ENCODE measurements at regions not wholly inside any gene's neighbourhood (a gene's known extent, or its start where the extent isn't known, plus 50 kb on each side); places are given as distances from the start of the nearest gene placed in this dataset.

DNA sequence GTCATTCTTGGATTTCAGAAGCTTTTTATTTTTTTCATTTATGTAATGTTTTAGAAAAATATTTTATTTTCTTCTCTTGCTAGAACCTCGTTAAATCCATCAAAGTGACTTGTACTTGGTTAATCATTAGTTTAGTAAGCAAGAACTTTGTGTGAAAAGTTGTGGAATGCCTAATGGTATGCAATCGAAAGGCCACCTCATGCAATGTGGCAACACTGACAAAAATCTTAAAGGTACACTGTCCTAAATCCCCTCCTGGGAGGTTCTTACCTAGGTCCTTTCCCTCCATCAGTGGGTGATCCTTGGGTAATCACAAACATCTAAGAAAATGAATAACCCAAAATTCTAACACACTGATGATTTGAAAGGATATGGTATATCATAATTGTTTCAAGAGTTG is 304.2 kb downstream of the DNAH5 start:
- Histone ChIP-seq H3K27me3 (no peaks in the 10 kb centered on the region), H3K4me3 (no peak overlapping the region), H3K36me3 (no peaks in the 10 kb centered on the region), H3K27ac (no peak overlapping the region), H3K9me3 (no peaks in the 10 kb centered on the region), H3K4me1 (no peaks in the 10 kb centered on the region)
- no peak for TF ChIP-seq POLR2A (IDR thresholded peaks at IDR 0.05)
- TF ChIP-seq, protein P1, sequence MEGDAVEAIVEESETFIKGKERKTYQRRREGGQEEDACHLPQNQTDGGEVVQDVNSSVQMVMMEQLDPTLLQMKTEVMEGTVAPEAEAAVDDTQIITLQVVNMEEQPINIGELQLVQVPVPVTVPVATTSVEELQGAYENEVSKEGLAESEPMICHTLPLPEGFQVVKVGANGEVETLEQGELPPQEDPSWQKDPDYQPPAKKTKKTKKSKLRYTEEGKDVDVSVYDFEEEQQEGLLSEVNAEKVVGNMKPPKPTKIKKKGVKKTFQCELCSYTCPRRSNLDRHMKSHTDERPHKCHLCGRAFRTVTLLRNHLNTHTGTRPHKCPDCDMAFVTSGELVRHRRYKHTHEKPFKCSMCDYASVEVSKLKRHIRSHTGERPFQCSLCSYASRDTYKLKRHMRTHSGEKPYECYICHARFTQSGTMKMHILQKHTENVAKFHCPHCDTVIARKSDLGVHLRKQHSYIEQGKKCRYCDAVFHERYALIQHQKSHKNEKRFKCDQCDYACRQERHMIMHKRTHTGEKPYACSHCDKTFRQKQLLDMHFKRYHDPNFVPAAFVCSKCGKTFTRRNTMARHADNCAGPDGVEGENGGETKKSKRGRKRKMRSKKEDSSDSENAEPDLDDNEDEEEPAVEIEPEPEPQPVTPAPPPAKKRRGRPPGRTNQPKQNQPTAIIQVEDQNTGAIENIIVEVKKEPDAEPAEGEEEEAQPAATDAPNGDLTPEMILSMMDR (IDR thresholded peaks at IDR 0.05): no peak
- no peak for TF ChIP-seq POLR2AphosphoS5 (IDR thresholded peaks at IDR 0.05)
- no peak for DNase-seq (ENCODE audit: low spot score in 2 of 2)
- intact Hi-C loops (cut with DNase I; ENCODE audit: low total_unique reads): no loop called here

GRCh38 chr5:13632676-13633075 is 311.8 kb downstream of the DNAH5 start:
- Histone ChIP-seq H3K9me3 (no peaks in the 10 kb centered on the region), H3K4me1 (no peaks in the 10 kb centered on the region), H3K27ac (no peak overlapping the region), H3K27me3 (no peaks in the 10 kb centered on the region), H3K36me3 (no peaks in the 10 kb centered on the region), H3K4me3 (no peak overlapping the region)
- TF ChIP-seq, protein P1 (IDR thresholded peaks at IDR 0.05): no peak
- TF ChIP-seq POLR2A (IDR thresholded peaks at IDR 0.05) (no peak), POLR2AphosphoS5 (IDR thresholded peaks at IDR 0.05) (no peak)
- intact Hi-C loops (cut with DNase I; ENCODE audit: low total_unique reads): no loop called here
- no peak for DNase-seq (ENCODE audit: low spot score in 2 of 2)

DNA sequence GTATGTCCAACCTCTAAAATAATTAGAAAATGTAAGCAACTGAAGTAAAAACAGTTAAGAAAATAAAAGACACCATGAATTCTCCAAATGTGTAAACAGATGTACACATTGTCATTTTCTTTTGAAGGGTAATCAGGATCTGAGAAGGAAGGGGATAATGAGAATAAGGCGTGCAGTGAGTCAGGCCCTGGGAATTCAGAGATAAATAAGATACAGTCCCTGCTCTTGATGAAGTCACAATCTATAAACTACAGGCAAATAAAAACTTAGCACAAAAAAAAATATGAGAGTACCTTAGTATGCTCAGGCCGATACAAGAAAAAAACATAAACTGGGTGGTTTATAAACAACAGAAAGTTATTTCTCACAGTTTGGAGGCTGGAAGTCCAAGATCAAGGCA is 315.3 kb downstream of the DNAH5 start:
- Histone ChIP-seq H3K27me3 (no peaks in the 10 kb centered on the region), H3K27ac (no peak overlapping the region), H3K4me3 (no peak overlapping the region), H3K4me1 (no peaks in the 10 kb centered on the region), H3K36me3 (no peaks in the 10 kb centered on the region), H3K9me3 (no peaks in the 10 kb centered on the region)
- DNase-seq (ENCODE audit: low spot score in 2 of 2): no peak
- intact Hi-C loops (cut with DNase I; ENCODE audit: low total_unique reads): no loop called here
- TF ChIP-seq, protein P1 (IDR thresholded peaks at IDR 0.05): no peak

- intact Hi-C loops (cut with DNase I; ENCODE audit: low total_unique reads): no loop called here
- no peak for DNase-seq (ENCODE audit: low spot score in 2 of 2)
- no peaks in the 10 kb centered on the region for H3K9me3 ChIP-seq
- no peak overlapping the region for H3K4me3 ChIP-seq
- H3K27me3 ChIP-seq: no peaks in the 10 kb centered on the region
- H3K4me1 ChIP-seq: no peaks in the 10 kb centered on the region
- no peaks in the 10 kb centered on the region for H3K36me3 ChIP-seq
- no peak overlapping the region for H3K27ac ChIP-seq
- no peak for TF ChIP-seq POLR2A (IDR thresholded peaks at IDR 0.05)
- TF ChIP-seq POLR2AphosphoS5 (IDR thresholded peaks at IDR 0.05): no peak
- TF ChIP-seq, protein P1 (IDR thresholded peaks at IDR 0.05): no peak
Measured at GRCh38 chr5:13627673-13628454, 316.6 kb downstream of the DNAH5 start.

DNA sequence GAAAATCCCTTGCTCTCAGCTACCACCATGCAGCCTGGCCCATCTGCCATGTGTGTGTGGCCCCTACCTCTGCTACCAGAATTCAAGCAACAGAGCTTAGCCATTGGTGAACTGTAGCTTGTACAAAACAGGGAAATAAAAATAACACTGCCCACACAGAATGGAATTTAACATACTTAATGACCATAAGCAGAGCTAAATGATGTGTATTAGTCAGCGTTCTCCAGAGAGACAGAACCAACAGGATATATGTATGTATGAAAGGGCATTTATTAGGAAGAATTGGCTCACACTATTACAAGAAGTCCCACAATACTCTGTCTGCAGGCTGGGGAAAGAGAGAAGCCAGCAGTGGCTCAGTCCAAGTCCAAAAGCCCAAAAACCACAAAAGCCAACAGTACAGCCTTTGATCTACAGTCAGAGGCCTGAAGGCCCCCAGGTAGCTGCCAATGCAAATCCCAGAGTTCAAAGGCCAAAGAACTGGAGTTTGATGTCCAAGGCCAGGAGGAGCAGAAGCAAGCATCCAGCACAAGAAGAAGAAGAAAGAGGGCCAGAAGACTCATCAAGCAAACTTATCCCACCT is 318.8 kb downstream of the DNAH5 start:
- intact Hi-C loops (cut with DNase I; ENCODE audit: low total_unique reads): no loop called here
- no peak overlapping the region for H3K4me3 ChIP-seq
- H3K27ac ChIP-seq: no peak overlapping the region
- no peaks in the 10 kb centered on the region for H3K9me3 ChIP-seq
- no peaks in the 10 kb centered on the region for H3K27me3 ChIP-seq
- no peak for DNase-seq (ENCODE audit: low spot score in 2 of 2)
- H3K36me3 ChIP-seq: no peaks in the 10 kb centered on the region
- TF ChIP-seq, protein P1 (IDR thresholded peaks at IDR 0.05): no peak
- TF ChIP-seq POLR2A (IDR thresholded peaks at IDR 0.05) (no peak), POLR2AphosphoS5 (IDR thresholded peaks at IDR 0.05) (no peak)
- no peaks in the 10 kb centered on the region for H3K4me1 ChIP-seq

Data from breast epithelium (tissue), 4 donors.